NCI-H2029 (cell line): ENCODE measurements at regions not wholly inside any gene's neighbourhood (a gene's known extent, or its start where the extent isn't known, plus 50 kb on each side); places are given as distances from the start of the nearest gene placed in this dataset.
"Not testable (repeated sequence)": the region's sequence is repeated elsewhere in the genome, so short reads cannot be mapped to it uniquely, and the experiment has no call there.

Source experiments
- DNase-seq: peaks from one replicate; lab custom pipeline; 2025; lab: John Stamatoyannopoulos, UW

DNA sequence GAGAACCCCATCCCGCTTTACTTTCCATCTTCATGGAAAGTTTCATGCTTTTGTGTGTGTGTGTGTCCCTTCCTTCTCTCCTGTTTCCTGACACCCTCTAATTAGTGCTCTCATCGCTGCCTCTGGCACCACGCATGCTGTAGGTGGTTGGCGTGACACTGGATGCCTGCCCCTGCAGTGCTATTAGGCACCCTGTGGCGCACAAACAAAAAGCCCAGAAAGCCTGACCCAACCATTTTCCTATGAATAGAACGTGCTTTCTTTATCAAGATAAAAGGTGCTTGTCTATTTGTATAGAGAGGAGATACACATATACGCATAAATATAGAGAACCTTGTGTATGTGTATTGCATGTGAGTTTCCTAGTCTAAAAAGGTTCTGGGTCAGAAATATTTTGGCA lies 120.8 kb upstream of the CDCA7L start:
- DNase-seq = no peak

GRCh38 chr7:22064816-22065215 lies 119.1 kb upstream of the CDCA7L start:
- DNase-seq = no peak

DNA sequence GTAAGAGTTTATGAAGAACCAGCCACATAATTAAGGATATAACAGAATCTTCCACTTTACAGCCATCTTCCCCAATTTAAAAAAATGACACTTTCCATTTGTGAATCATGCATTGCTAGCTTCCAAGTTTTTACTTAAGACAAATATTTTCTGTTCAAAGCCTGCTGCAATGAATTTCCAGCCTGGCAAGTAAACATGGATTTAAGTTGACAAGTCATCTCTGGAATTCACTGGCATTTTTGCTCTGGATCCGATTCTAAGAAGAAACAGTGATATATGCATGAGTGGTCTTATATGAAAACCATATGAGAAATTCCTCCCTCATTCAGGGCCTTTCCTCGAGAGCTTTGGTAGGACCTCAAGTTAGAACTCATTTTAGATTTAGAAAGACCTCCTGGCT lies 116.1 kb upstream of the CDCA7L start:
- DNase-seq = no peak

DNA sequence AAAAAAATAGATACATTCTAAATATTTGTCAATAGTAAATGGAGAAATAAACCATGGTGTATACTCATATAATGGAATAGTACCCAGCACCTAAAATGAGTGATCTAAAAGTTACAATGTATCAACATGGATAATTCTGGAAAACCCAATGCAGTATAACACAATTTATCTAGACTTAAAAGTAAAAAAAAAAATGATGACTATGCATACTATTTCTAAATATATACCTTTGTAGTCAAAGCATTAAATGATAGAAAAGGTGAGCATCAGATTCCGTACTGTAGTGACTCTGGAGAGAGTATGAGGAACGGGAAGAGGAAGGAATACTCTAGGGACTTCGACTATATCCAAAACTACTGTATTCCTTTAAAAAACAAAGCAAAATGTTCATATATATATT lies 115.2 kb upstream of the CDCA7L start:
- DNase-seq = no peak

DNA sequence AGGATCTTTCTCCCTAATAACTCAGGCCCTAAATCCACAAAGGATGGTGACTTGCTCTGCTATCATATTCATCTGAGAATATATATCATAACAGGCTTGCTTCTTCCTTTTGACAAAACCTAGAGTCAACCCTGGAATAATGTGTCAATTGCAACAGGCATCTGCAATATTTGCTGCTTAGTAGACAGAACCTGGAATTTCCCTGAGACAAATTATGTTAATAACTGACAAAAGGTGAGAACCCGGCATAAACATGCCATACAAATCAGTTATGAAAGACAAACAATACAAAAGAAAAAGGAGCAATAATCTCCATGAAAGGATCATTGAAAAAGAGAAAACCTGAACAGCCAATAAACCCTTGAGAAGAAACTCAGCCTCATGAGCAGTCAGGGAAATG lies 114.5 kb upstream of the CDCA7L start:
- no peak for DNase-seq

GRCh38 chr7:22055226-22055625 lies 109.5 kb upstream of the CDCA7L start:
- DNase-seq = no peak

GRCh38 chr7:22052674-22053365 lies 107.1 kb upstream of the CDCA7L start:
- DNase-seq = no peak

DNA sequence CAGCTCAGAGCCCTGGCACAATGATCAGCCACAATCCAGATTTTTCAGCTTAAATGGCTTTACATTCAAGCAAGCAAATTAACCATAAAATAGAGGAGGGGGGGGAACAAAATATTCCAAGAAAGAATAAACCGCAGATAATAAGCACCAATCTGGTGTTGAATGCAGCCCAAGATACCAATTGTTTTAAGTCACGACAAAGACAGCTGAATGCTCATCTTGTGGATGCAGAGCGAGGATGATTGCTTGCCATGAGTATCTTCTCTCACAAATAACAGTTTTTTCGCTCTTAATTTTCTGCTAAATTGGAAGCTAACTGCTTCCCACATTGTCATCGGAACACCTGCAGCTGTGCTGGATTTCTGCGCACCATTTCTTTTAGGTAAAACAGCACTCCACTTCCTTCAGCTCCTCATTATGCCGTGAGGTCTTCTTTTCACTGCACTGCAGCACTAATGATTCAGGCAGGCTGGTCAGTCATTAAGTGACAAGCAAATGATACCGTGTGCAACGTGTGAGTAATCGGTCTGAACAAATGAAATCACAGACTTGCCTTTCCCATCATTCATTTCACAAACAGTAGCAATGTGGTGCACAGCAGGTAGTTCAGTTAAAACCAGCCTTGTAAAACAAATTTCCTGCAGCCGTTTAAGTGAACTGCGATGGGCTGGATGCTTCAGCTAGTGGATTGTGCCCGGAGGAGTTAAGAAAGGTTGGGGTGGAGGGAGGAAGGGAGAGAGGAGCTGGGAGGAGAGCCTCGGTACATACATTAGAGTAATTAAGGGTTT lies 106.4 kb upstream of the CDCA7L start:
- no peak for DNase-seq

DNA sequence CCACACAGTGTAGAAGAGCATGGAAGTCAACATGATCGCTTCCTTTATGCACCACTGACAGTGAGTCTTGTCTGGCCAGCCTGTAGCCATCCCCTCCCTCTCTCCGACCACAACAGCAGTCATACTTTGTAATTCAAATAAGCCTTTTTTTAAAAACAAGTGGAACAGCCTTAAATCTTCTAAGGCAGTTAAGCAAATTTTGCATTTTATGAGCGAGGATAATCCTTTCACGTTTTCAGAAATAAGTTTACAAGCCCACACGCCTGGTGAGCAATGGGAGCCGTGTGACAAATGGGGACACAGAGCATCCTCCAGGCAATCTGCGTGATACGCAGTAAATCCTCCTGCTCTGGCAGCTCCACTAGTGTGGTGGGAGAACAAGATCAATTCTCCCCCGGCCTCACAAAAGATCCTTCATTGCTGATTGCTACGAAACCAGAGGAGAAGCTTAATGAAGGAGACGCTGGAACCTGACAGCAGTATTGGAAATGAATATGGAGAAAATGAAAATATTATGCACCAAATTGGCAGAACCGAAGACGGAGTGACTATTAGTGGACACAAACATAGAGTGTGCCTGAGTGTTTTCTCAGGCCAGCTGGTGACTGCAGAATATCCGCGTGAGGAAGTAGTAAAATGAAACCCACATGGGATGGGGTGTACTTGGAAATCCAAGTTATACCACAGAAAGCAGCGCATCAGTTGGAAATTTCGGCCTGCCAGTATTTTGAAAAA lies 104.2 kb upstream of the CDCA7L start:
- no peak for DNase-seq

- no peak for DNase-seq
Observed at GRCh38 chr7:22043367-22043766, 97.7 kb upstream of the CDCA7L start.

- no peak for DNase-seq
Observed at GRCh38 chr7:22040923-22041595, 95.4 kb upstream of the CDCA7L start.

- DNase-seq = no peak
Observed at GRCh38 chr7:22039670-22040069, 94.0 kb upstream of the CDCA7L start.

GRCh38 chr7:22032356-22032755 lies 86.7 kb upstream of the CDCA7L start:
- DNase-seq = not testable (repeated sequence)

DNA sequence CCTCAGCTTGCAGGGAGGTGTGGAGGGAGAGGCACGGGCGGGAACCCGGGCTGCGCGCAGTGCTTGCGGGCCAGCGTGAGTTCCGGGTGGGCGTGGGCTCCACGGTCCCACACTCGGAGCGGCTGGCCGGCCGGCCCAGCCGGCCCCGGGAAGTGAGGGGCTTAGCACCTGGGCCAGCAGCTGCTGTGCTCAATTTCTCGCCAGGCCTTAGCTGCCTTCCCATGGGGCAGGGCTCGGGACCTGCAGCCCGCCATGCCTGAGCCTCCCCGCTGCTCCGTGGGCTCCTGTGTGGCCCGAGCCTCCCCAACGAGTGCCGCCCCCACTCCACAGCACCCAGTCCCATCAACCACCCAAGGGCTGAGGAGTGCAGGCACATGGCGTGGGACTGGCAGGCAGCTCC lies 83.0 kb upstream of the CDCA7L start:
- not testable (repeated sequence) for DNase-seq

DNA sequence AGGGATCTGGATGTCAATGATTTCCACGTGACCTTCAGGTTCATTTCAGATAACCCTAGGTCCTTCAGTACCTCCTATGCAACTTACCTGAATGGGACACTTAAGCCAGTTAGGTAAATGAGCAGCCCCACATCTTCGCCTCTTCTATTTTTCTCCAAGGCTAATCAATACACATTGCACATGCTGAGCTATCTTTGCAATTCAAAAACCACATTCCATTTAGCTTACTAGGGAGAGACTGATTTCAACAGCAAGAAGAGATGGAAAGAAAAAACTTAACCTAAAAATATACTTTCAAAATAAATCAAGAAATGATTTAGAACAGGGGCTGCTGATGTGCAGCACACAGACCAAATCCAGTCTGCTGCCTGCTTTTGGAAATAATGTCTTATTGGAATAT lies 81.8 kb upstream of the CDCA7L start:
- DNase-seq = no peak

DNA sequence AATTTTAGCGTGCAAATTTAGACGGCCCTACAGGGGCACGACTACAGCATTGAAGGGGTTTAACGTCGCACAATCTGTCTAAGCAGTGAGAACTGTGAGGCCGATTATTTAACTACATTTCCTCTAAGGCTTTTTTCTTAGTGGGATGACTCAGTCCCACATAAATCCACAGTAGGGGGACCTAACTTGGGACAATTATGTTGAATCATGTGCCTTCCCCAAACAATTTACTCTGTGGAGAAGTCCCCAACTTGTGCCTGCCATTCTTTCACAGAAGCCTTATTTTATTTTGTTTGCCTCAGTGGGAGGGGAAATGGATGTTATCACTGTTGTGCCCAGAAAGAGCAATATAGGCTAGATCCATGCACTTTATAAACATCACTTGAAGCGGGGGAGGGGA lies 80.3 kb upstream of the CDCA7L start:
- DNase-seq = no peak

DNA sequence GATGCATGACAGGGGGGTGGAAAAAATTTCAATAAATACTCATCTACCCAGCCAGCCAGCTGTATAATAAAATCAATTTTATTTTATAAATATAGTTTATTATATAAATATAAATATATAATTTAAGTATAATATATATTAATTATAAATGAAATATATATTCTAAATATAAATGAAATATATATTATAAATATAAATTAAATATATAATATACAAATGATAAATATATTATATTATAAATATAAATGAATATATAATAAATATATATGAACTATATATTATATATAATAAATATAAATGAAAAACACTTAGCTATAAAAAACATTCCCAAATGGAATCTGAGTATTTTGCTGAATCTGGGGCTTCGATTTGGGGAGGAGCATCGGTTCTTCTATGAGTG lies 79.4 kb upstream of the CDCA7L start:
- no peak for DNase-seq

DNA sequence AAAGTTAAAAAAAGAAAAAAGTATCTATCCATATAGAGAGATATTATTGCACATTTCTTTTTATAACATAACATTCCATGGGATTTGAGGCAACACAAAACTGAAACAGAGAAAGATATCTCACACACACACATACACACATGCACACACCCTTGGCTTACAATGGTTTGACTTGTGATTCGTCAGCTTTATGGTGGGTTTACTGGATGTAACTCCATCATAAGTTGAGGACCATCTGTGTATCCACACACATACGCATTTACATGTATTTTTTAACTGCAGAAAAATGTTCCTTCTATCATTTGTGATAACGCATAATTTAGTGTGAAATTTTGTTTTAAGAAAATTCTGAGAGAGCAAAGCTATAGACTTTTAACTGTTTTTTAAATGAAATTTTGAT lies 74.2 kb upstream of the CDCA7L start:
- no peak for DNase-seq

DNA sequence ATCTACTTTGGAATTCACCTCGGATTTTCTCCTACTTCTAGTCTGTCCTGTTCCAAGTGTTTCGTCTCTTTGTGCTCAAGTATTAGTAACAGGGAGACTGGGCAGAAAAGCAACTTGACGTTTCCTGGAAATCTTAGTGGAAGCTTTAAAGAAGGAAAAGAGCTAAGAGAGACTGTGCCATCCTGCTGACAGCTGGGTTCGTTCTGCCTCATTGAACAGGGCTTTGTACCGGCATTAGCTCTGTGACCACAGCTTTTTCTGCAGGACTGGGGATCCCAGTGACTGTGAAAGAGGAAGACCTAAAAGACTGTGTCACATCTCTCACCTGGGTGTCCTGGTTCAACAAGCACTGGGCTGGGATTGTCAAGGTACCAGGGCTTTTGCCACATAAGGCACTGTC lies 70.8 kb upstream of the CDCA7L start:
- no peak for DNase-seq

DNA sequence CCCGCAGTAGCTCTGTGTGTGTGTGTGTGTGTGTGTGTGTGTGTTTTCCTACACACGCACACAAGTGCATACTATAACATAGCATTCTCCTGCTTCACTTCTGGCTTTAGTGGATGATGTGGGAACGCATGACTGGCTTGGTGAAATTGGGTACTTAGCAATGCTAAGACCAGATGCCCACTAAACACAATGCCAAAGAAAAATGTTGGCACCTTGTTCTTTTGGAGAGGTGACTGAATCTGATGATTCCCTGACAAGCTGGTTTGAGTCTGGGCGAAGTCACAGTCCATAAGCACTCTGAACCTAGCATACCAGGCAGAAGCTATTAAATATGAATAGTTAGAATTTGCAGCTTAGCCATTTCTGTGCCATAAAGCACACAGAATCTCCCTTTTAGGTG lies 68.0 kb upstream of the CDCA7L start:
- no peak for DNase-seq

GRCh38 chr7:22008683-22009082 lies 63.0 kb upstream of the CDCA7L start:
- DNase-seq = no peak

- DNase-seq = no peak
Observed at GRCh38 chr7:22008087-22008486, 62.4 kb upstream of the CDCA7L start.

GRCh38 chr7:22005151-22005550 lies 59.5 kb upstream of the CDCA7L start:
- DNase-seq = no peak
